Fibroblast of pulmonary artery (primary cell): ENCODE measurements at regions not wholly inside any gene's neighbourhood (a gene's known extent, or its start where the extent isn't known, plus 50 kb on each side); places are given as distances from the start of the nearest gene placed in this dataset.
"Not testable (repeated sequence)": the region's sequence is repeated elsewhere in the genome, so short reads cannot be mapped to it uniquely, and the experiment has no call there.

Experiments
- DNase-seq: peaks from one replicate; pipeline ENCODE4 v3.0.0-alpha.2; 2010; ENCODE audit warnings: low read depth
- H3K4me3 ChIP-seq: replicated peaks from 2 replicates; pipeline ENCODE4 v1.5.1; 2011; ENCODE audit warnings: low read depth, mild to moderate bottlenecking, control low read depth, low read length, moderate library complexity
- CTCF ChIP-seq: IDR thresholded peaks from 2 replicates; pipeline ENCODE4 v1.5.1; 2011; ENCODE audit warnings: mild to moderate bottlenecking, control low read depth, low read length, inconsistent platforms; ENCODE audit errors: missing control alignments

GRCh38 chr12:76971216-76971879 is 92.5 kb upstream of the CSRP2 start:
- not testable (repeated sequence) for DNase-seq, H3K4me3 ChIP-seq

GRCh38 chr12:76967181-76967885 is 88.5 kb upstream of the CSRP2 start:
- H3K4me3 ChIP-seq: no peak overlapping the region
- DNase-seq: no peak
- no peak for TF ChIP-seq CTCF

- TF ChIP-seq CTCF: no peak
- no peak overlapping the region for H3K4me3 ChIP-seq
- no peak for DNase-seq
Observed at GRCh38 chr12:76964784-76965571, 86.2 kb upstream of the CSRP2 start.

- no peak for DNase-seq
- H3K4me3 ChIP-seq: no peak overlapping the region
- TF ChIP-seq CTCF: no peak
Observed at GRCh38 chr12:76962099-76962498, 83.3 kb upstream of the CSRP2 start.

- TF ChIP-seq CTCF: no peak
- no peak for DNase-seq
- H3K4me3 ChIP-seq: no peak overlapping the region
Observed at GRCh38 chr12:76957301-76957700, 78.5 kb upstream of the CSRP2 start.

GRCh38 chr12:76952995-76953394 is 74.2 kb upstream of the CSRP2 start:
- DNase-seq: no peak
- no peak for TF ChIP-seq CTCF
- no peak overlapping the region for H3K4me3 ChIP-seq

GRCh38 chr12:76948879-76949278 is 70.1 kb upstream of the CSRP2 start:
- DNase-seq: no peak
- H3K4me3 ChIP-seq: no peak overlapping the region
- TF ChIP-seq CTCF: no peak
